OCI-LY7 (cell line): ENCODE measurements at regions not wholly inside any gene's neighbourhood (a gene's known extent, or its start where the extent isn't known, plus 50 kb on each side); places are given as distances from the start of the nearest gene placed in this dataset. TPM values are rescaled to one million over a fixed set of nuclear protein-coding genes. Genes with fewer than 3 reads are reported as not detected.

Source experiments
- BruUV-seq: library from RNA; stranded (reverse); fragments of 400-500 nt; replicated peaks from 2 replicates; lab custom pipeline; 2021; lab: Mats Ljungman, UMichigan
- CTCF ChIA-PET: fragments of 300-600 bp; sonication (Branson Sonifier 250); formaldehyde crosslinking; loops from one replicate; lab custom pipeline; 2022; ENCODE audit warnings: antibody characterized with exemption; ENCODE audit not compliant: unreplicated experiment; lab: Charles Lee
- POLR2A ChIA-PET: fragments of 300-600 bp; sonication (Branson Sonifier 250); formaldehyde crosslinking; loops from one replicate; lab custom pipeline; 2022; ENCODE audit warnings: antibody characterized with exemption; lab: Charles Lee
- DNase-seq: peaks from one replicate; pipeline ENCODE4 v3.0.0-alpha.2; 2015; ENCODE audit warnings: low spot score
- H2AFZ ChIP-seq: fragments of 200-600 bp; sonication (generic), shearing (Covaris generic); 2 replicates; pipeline ENCODE4 v1.6.1; 2014; ENCODE audit warnings: mild to moderate bottlenecking, antibody characterized with exemption, low read length, moderate library complexity
- H3K27ac ChIP-seq: fragments of 200-600 bp; sonication (generic); 2 replicates; pipeline ENCODE4 v1.5.1; 2014; ENCODE audit warnings: mixed run types, low read depth, mild to moderate bottlenecking, moderate library complexity, low read length, inconsistent platforms; ENCODE audit not compliant: poor library complexity, severe bottlenecking
- H3K36me3 ChIP-seq: fragments of 200-600 bp; sonication (generic); 2 replicates; pipeline ENCODE4 v1.6.1; 2014; ENCODE audit warnings: mild to moderate bottlenecking, antibody characterized with exemption, low read length, moderate library complexity, mixed read lengths; ENCODE audit not compliant: insufficient read depth
- H3K4me1 ChIP-seq: fragments of 200-600 bp; sonication (generic); 2 replicates; pipeline ENCODE4 v1.5.1; 2014; ENCODE audit warnings: mild to moderate bottlenecking, low read length; ENCODE audit not compliant: insufficient read depth, poor library complexity, severe bottlenecking
- H3K4me2 ChIP-seq: fragments of 200-600 bp; sonication (generic); 2 replicates; pipeline ENCODE4 v1.6.1; 2014; ENCODE audit warnings: mild to moderate bottlenecking, low read length
- H3K4me3 ChIP-seq: fragments of 200-600 bp; sonication (generic); 2 replicates; pipeline ENCODE4 v1.5.1; 2014; ENCODE audit warnings: mild to moderate bottlenecking, low read depth, low read length; ENCODE audit not compliant: poor library complexity, severe bottlenecking
- H3K79me2 ChIP-seq: fragments of 200-600 bp; sonication (generic); 2 replicates; pipeline ENCODE4 v1.6.1; 2016; ENCODE audit warnings: low read depth, mild to moderate bottlenecking, low read length, moderate library complexity, mixed read lengths; ENCODE audit not compliant: insufficient read depth
- H3K9me2 ChIP-seq: fragments of 200-600 bp; sonication (generic); 2 replicates; pipeline ENCODE4 v1.6.1; 2016; ENCODE audit warnings: mild to moderate bottlenecking, low read length, mixed read lengths; ENCODE audit not compliant: insufficient read depth
- H3K9me3 ChIP-seq: fragments of 200-600 bp; sonication (generic); 2 replicates; pipeline ENCODE4 v1.6.1; 2014; ENCODE audit warnings: mild to moderate bottlenecking, mixed run types, low read length, mixed read lengths
- H4K20me1 ChIP-seq: fragments of 200-600 bp; sonication (generic); 2 replicates; pipeline ENCODE4 v1.6.1; 2014; ENCODE audit warnings: mild to moderate bottlenecking, antibody characterized with exemption, low read length, moderate library complexity, mixed read lengths; ENCODE audit not compliant: insufficient read depth
- CTCF ChIP-seq: fragments of 200-600 bp; sonication (generic); conservative IDR thresholded peaks from 2 replicates; pipeline ENCODE4 v1.5.1; 2014; ENCODE audit warnings: mild to moderate bottlenecking, antibody characterized with exemption, low read length, moderate library complexity, mixed read lengths
- EZH2phosphoT487 ChIP-seq: fragments of 200-600 bp; sonication (generic); IDR thresholded peaks from 2 replicates; pipeline ENCODE4 v1.6.1; 2018; ENCODE audit warnings: low read depth, borderline replicate concordance, mild to moderate bottlenecking, mixed run types, antibody characterized with exemption, low read length, moderate library complexity, mixed read lengths
- intact Hi-C: fragments of 100-400 bp; cut with micrococcal nuclease; formaldehyde crosslinking; loops from one replicate; pipeline ENCODE4 v1.10.0; 2022; ENCODE audit not compliant: unreplicated experiment
- small RNA-seq: library from RNA; depleted of rRNA; stranded (forward); fragments of <200 nt; gene quantifications from one replicate; pipeline ENCODE3, GENCODE V24; 2014

- BruUV-seq: no TSS peak
- TF ChIP-seq CTCF (no peak), EZH2phosphoT487 (no peak)
- Histone ChIP-seq H3K4me1 (no peaks in the 10 kb centered on the region), H3K27ac (no peak overlapping the region), H3K4me3 (no peak overlapping the region), H3K4me2 (no peak overlapping the region), H4K20me1 (no peaks in the 10 kb centered on the region), H3K9me2 (no peaks in the 10 kb centered on the region), H3K36me3 (no peaks in the 10 kb centered on the region), H3K9me3 (no peaks in the 10 kb centered on the region), H2AFZ (no peak overlapping the region), H3K79me2 (no peaks in the 10 kb centered on the region)
- CTCF ChIA-PET: no interaction called here
- intact Hi-C loops: no loop called here
- DNase-seq: no peak
- POLR2A ChIA-PET: no interaction called here
These were observed 56.8 kb downstream of the SCG2 start for GRCh38 chr2:223545406-223545805.

- BruUV-seq: no TSS peak
- H3K9me3 ChIP-seq: no peaks in the 10 kb centered on the region
- no peak overlapping the region for H3K4me2 ChIP-seq
- ChIA-PET CTCF (no interaction called here), POLR2A (no interaction called here)
- intact Hi-C loops: no loop called here
- H3K79me2 ChIP-seq: no peaks in the 10 kb centered on the region
- H3K4me1 ChIP-seq: no peaks in the 10 kb centered on the region
- no peaks in the 10 kb centered on the region for H4K20me1 ChIP-seq
- H3K9me2 ChIP-seq: no peaks in the 10 kb centered on the region
- H3K4me3 ChIP-seq: no peak overlapping the region
- DNase-seq: no peak
- H2AFZ ChIP-seq: no peak overlapping the region
- H3K36me3 ChIP-seq: no peaks in the 10 kb centered on the region
- H3K27ac ChIP-seq: no peak overlapping the region
- TF ChIP-seq EZH2phosphoT487: no peak
- TF ChIP-seq CTCF: no peak
These were observed 56.3 kb downstream of the SCG2 start for GRCh38 chr2:223545830-223546229.

Small RNA genes lying in the stretch of these regions (small RNA-seq; reads per million reads assigned to genes)
- gene HIGD1AP4: not detected
- not detected for gene RN7SL807P
